ENCODE measurements at regions not wholly inside any gene's neighbourhood (a gene's known extent, or its start where the extent isn't known, plus 50 kb on each side); places are given as distances from the start of the nearest gene placed in this dataset.

DNA sequence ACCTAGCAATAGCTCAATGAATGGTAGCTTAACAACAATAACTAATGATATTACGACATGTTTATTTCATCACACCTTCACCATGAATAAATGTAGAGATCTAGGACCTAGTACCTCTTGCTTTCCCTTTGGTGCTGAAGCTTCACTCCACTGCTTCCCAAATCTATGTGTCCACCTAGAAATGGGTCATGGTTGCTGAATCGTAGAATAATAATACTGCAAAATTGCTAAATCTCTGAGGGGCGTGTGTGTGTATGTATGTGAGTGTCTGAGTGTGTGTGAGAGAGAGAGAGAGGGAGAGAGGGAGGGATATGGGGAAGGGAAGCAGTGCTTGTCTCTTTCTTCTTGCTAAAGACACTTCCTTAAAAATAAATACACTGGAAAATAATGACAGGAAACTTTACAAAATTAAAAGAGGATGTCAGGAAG, 109.3 kb upstream of the BMP2K start:
- CTCF ChIA-PET = no interaction called here
- no peak for DNase-seq
- peaks cover 3 to 13% of the 10 kb centered on the region in 2 experiments for H3K4me1 ChIP-seq (ENCODE audit: control insufficient read depth in 1 of 2, extremely low read depth in 1 of 2, insufficient read depth in 2 of 2, low read length in 2 of 2)

DNA sequence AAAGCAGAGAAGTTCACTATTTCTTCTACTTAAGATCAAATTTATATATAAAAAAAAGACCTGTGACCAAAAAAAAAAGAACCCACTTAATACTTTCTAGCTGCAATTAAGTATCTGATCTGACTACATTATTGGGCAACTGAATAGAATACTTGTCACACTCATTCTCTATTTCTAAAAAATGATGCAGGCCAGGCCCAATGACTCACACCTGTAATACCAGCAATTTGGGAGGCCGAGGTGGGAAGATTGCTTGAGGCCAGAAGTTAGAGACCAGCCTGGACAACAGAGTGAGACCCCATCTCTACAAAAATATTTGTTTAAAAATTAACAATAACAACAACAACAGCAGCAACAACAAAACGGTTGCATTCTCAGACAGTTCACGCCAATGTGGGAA, 108.8 kb upstream of the BMP2K start:
- Histone ChIP-seq H3K36me3 (ENCODE audit: control insufficient read depth in 2 of 2, extremely low read depth in 1 of 2, insufficient read depth in 1 of 2, low read length in 1 of 2) (no peaks in the 10 kb centered on the region), H3K27me3 (replicated peaks in 1 of 2; ENCODE audit: control insufficient read depth in 2 of 2, extremely low read depth in 1 of 2, insufficient read depth in 2 of 2, low read length in 1 of 2) (no peaks in the 10 kb centered on the region), H3K27ac (ENCODE audit: low read length) (no peak overlapping the region), H3K4me3 (ENCODE audit: control insufficient read depth in 1 of 2, extremely low read depth in 1 of 2, low read length in 1 of 2) (no peak overlapping the region), H3K9me3 (no peaks in the 10 kb centered on the region), H3K4me1 (ENCODE audit: control insufficient read depth in 1 of 2, extremely low read depth in 1 of 2, insufficient read depth in 2 of 2, low read length in 2 of 2) (peaks cover 0 to 8% of the 10 kb centered on the region in 2 experiments)
- no peak for ATAC-seq (replicated peaks in 1 of 4)
- no peak overlapping the region for H3K27ac Mint-ChIP-seq
- CTCF ChIA-PET = interaction anchor here in 1 of 2 donors (1.8 kb wide), 1 partner anchor 23 kb away, joined by 5 read pairs; no protein-coding TSS in a partner anchor
- H3K4me1 Mint-ChIP-seq = peaks cover 16 to 21% (median 16%) of the 10 kb centered on the region in 3 donors
- no peaks in the 10 kb centered on the region for H3K9me3 Mint-ChIP-seq
- POLR2A ChIA-PET = no interaction called here
- H3K27me3 Mint-ChIP-seq = no peaks in the 10 kb centered on the region
- H3K36me3 Mint-ChIP-seq = no peaks in the 10 kb centered on the region
- no peak for DNase-seq
- no peak overlapping the region for H3K4me3 Mint-ChIP-seq
- no CpG with 5 or more reads among the region's 3 CpGs for WGBS (ENCODE audit: insufficient coverage)

More for the DNA sequence above, 109.3 kb upstream of the BMP2K start:
- Mint-ChIP-seq H3K9me3 (no peaks in the 10 kb centered on the region), H3K4me1 (peaks cover 20 to 26% (median 20%) of the 10 kb centered on the region in 3 donors), H3K27me3 (no peaks in the 10 kb centered on the region), H3K36me3 (no peaks in the 10 kb centered on the region), H3K4me3 (no peak overlapping the region), H3K27ac (no peak overlapping the region)
- WGBS (ENCODE audit: insufficient coverage) = 83% methylated on average over 1 of the region's 3 CpGs
- no peaks in the 10 kb centered on the region for H3K36me3 ChIP-seq (ENCODE audit: control insufficient read depth in 2 of 2, extremely low read depth in 1 of 2, insufficient read depth in 1 of 2, low read length in 1 of 2)
- POLR2A ChIA-PET = no interaction called here
- no peaks in the 10 kb centered on the region for H3K27me3 ChIP-seq (replicated peaks in 1 of 2; ENCODE audit: control insufficient read depth in 2 of 2, extremely low read depth in 1 of 2, insufficient read depth in 2 of 2, low read length in 1 of 2)
- ATAC-seq (replicated peaks in 1 of 4) = no peak
- H3K4me3 ChIP-seq (ENCODE audit: control insufficient read depth in 1 of 2, extremely low read depth in 1 of 2, low read length in 1 of 2) = no peak overlapping the region
- no peaks in the 10 kb centered on the region for H3K9me3 ChIP-seq
- H3K27ac ChIP-seq (ENCODE audit: low read length) = no peak overlapping the region

GRCh38 chr4:78667764-78668163, 108.4 kb upstream of the BMP2K start:
- no peak for ATAC-seq (replicated peaks in 1 of 4)
- CTCF ChIA-PET = interaction anchor here in 1 of 2 donors (1.8 kb wide), 1 partner anchor 23 kb away, joined by 5 read pairs; no protein-coding TSS in a partner anchor
- Mint-ChIP-seq H3K27me3 (no peaks in the 10 kb centered on the region), H3K36me3 (no peaks in the 10 kb centered on the region), H3K9me3 (no peaks in the 10 kb centered on the region), H3K4me3 (no peak overlapping the region), H3K4me1 (peaks cover 14 to 17% (median 14%) of the 10 kb centered on the region in 3 donors), H3K27ac (no peak overlapping the region)
- no peak overlapping the region for H3K4me3 ChIP-seq (ENCODE audit: control insufficient read depth in 1 of 2, extremely low read depth in 1 of 2, low read length in 1 of 2)
- no peak overlapping the region for H3K27ac ChIP-seq (ENCODE audit: low read length)
- H3K27me3 ChIP-seq (replicated peaks in 1 of 2; ENCODE audit: control insufficient read depth in 2 of 2, extremely low read depth in 1 of 2, insufficient read depth in 2 of 2, low read length in 1 of 2) = no peaks in the 10 kb centered on the region
- no CpG with 5 or more reads among the region's 2 CpGs for WGBS (ENCODE audit: insufficient coverage)
- POLR2A ChIA-PET = no interaction called here
- no peak for DNase-seq
- H3K4me1 ChIP-seq (ENCODE audit: control insufficient read depth in 1 of 2, extremely low read depth in 1 of 2, insufficient read depth in 2 of 2, low read length in 2 of 2) = peaks cover 0 to 7% of the 10 kb centered on the region in 2 experiments
- H3K36me3 ChIP-seq (ENCODE audit: control insufficient read depth in 2 of 2, extremely low read depth in 1 of 2, insufficient read depth in 1 of 2, low read length in 1 of 2) = no peaks in the 10 kb centered on the region
- H3K9me3 ChIP-seq = no peaks in the 10 kb centered on the region

- H3K27me3 Mint-ChIP-seq = no peaks in the 10 kb centered on the region
- peaks cover 0 to under 1% of the 10 kb centered on the region in 2 experiments for H3K27me3 ChIP-seq (replicated peaks in 1 of 2; ENCODE audit: control insufficient read depth in 2 of 2, extremely low read depth in 1 of 2, insufficient read depth in 2 of 2, low read length in 1 of 2)
- no CpG with 5 or more reads among the region's 3 CpGs for WGBS (ENCODE audit: insufficient coverage)
- H3K4me3 Mint-ChIP-seq = no peak overlapping the region
- no peaks in the 10 kb centered on the region for H3K9me3 ChIP-seq
- no peak overlapping the region for H3K27ac ChIP-seq (ENCODE audit: low read length)
- peaks cover 8 to 12% (median 12%) of the 10 kb centered on the region in 3 donors for H3K4me1 Mint-ChIP-seq
- peaks cover 0 to 7% of the 10 kb centered on the region in 2 experiments for H3K4me1 ChIP-seq (ENCODE audit: control insufficient read depth in 1 of 2, extremely low read depth in 1 of 2, insufficient read depth in 2 of 2, low read length in 2 of 2)
- no peaks in the 10 kb centered on the region for H3K36me3 ChIP-seq (ENCODE audit: control insufficient read depth in 2 of 2, extremely low read depth in 1 of 2, insufficient read depth in 1 of 2, low read length in 1 of 2)
- no peak for DNase-seq
- POLR2A ChIA-PET = no interaction called here
- no peaks in the 10 kb centered on the region for H3K9me3 Mint-ChIP-seq
- H3K27ac Mint-ChIP-seq = no peak overlapping the region
- CTCF ChIA-PET = interaction anchor here in 1 of 2 donors (0.6 to 1.2 kb wide), 3 partner anchors 16 to 271 kb away, joined by 3 to 4 read pairs (median 3); no protein-coding TSS in a partner anchor
- no peak overlapping the region for H3K4me3 ChIP-seq (ENCODE audit: control insufficient read depth in 1 of 2, extremely low read depth in 1 of 2, low read length in 1 of 2)
- no peak for ATAC-seq (replicated peaks in 1 of 4)
- H3K36me3 Mint-ChIP-seq = no peaks in the 10 kb centered on the region
These were observed 106.7 kb upstream of the BMP2K start for GRCh38 chr4:78669453-78669852.

DNA sequence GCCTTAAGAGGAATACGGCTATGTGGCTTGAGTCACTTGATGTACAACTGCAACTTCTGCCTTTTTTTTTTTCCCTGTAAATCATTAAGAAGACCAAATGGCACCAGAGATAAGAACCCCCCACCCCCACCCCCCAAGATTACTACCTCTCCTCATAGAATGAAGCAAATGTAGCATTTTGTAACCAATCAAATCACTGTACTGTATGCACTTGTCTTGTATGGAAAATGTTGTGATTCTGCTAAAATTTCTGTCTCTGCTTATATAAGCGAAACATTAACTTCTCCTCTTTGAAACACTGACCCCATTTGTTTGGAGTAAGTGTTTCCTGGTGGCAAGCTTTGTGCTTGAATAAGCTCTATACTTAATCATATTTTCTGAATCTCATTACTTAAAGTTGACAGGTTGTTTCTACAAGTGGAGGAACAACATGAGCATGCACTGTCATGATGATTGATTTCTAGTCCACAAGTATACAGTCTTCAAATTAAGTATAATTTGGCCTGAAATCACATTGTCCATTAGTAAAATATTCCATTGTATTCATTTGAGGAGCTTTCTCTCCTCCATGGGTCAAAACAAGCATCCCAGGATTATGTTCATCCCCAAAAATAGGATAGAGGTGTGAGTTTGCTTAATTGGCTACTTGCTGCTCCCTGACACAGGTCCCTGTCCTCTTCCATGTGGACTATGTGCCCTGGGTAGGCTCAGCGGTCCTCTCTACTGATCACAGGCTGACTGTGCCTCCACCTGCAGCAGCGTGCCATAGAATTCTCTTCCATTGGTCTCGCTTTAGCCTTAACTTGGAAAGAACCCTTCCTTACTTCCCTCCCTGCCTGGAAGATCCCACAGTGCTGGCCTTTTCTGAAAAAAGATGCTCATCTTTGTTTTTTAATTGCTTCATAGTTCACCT, 104.0 kb upstream of the BMP2K start:
- peaks cover 0 to 3% (median 3%) of the 10 kb centered on the region in 3 donors for H3K9me3 Mint-ChIP-seq
- POLR2A ChIA-PET = no interaction called here

DNA sequence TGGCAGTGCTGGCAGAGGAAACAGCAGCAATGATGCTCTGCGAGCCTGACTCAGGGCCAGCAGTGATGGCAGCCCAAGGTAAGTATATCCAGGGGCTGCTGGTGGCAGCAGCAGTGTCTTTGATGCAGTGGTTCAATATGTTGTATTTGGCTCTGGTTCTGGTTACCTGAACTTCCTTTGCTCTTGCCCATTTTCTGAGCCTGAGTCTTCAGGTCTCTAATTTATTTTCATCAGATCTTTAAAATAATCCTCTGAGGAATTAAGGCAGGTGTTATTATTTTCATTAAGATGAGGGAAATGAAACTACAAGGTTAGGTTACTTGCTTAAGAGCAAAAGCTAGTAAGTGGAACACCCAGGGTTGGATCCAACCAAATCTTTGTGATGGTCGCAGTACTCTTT, 102.8 kb upstream of the BMP2K start:
- Mint-ChIP-seq H3K27ac (no peak overlapping the region), H3K4me3 (no peak overlapping the region), H3K27me3 (no peaks in the 10 kb centered on the region), H3K36me3 (no peaks in the 10 kb centered on the region), H3K4me1 (no peaks in the 10 kb centered on the region), H3K9me3 (peaks cover 0 to 3% (median 3%) of the 10 kb centered on the region in 3 donors)
- POLR2A ChIA-PET = no interaction called here
- ATAC-seq (replicated peaks in 1 of 4) = no peak
- Histone ChIP-seq H3K36me3 (ENCODE audit: control insufficient read depth in 2 of 2, extremely low read depth in 1 of 2, insufficient read depth in 1 of 2, low read length in 1 of 2) (no peaks in the 10 kb centered on the region), H3K4me3 (ENCODE audit: control insufficient read depth in 1 of 2, extremely low read depth in 1 of 2, low read length in 1 of 2) (no peak overlapping the region), H3K27ac (ENCODE audit: low read length) (no peak overlapping the region), H3K9me3 (no peaks in the 10 kb centered on the region), H3K4me1 (ENCODE audit: control insufficient read depth in 1 of 2, extremely low read depth in 1 of 2, insufficient read depth in 2 of 2, low read length in 2 of 2) (no peaks in the 10 kb centered on the region), H3K27me3 (replicated peaks in 1 of 2; ENCODE audit: control insufficient read depth in 2 of 2, extremely low read depth in 1 of 2, insufficient read depth in 2 of 2, low read length in 1 of 2) (peaks cover 0 to 4% of the 10 kb centered on the region in 2 experiments)
- DNase-seq = no peak
- CTCF ChIA-PET = no interaction called here
- WGBS (ENCODE audit: insufficient coverage) = 67% methylated on average over 1 of the region's 2 CpGs

More for the DNA sequence above, 104.0 kb upstream of the BMP2K start:
- Mint-ChIP-seq H3K4me3 (no peak overlapping the region), H3K27me3 (no peaks in the 10 kb centered on the region), H3K27ac (no peak overlapping the region), H3K4me1 (peaks cover 2 to 9% (median 8%) of the 10 kb centered on the region in 3 donors), H3K36me3 (no peaks in the 10 kb centered on the region)
- DNase-seq (no peak), ATAC-seq (replicated peaks in 1 of 4) (no peak)
- H3K4me3 ChIP-seq (ENCODE audit: control insufficient read depth in 1 of 2, extremely low read depth in 1 of 2, low read length in 1 of 2) = no peak overlapping the region
- no peaks in the 10 kb centered on the region for H3K9me3 ChIP-seq
- CTCF ChIA-PET = no interaction called here
- no peak overlapping the region for H3K27ac ChIP-seq (ENCODE audit: low read length)
- H3K36me3 ChIP-seq (ENCODE audit: control insufficient read depth in 2 of 2, extremely low read depth in 1 of 2, insufficient read depth in 1 of 2, low read length in 1 of 2) = no peaks in the 10 kb centered on the region
- H3K27me3 ChIP-seq (replicated peaks in 1 of 2; ENCODE audit: control insufficient read depth in 2 of 2, extremely low read depth in 1 of 2, insufficient read depth in 2 of 2, low read length in 1 of 2) = peaks cover 0 to 4% of the 10 kb centered on the region in 2 experiments
- peaks cover 0 to 6% of the 10 kb centered on the region in 2 experiments for H3K4me1 ChIP-seq (ENCODE audit: control insufficient read depth in 1 of 2, extremely low read depth in 1 of 2, insufficient read depth in 2 of 2, low read length in 2 of 2)
- WGBS (ENCODE audit: insufficient coverage) = 80% methylated on average over 1 of the region's 5 CpGs
